HepG2 (cell line): ENCODE measurements at regions not wholly inside any gene's neighbourhood (a gene's known extent, or its start where the extent isn't known, plus 50 kb on each side); places are given as distances from the start of the nearest gene placed in this dataset.

Experiments used
- ATAC-seq: fragments of 200-7000 bp; cut with Tn5 transposase; 3 replicates; pipeline ENCODE4 v1.9.1; 2020; ENCODE audit warnings: mild to moderate bottlenecking, moderate library complexity
- BruUV-seq: library from RNA; stranded (reverse); fragments of 400-500 nt; replicated peaks from 2 replicates; lab custom pipeline; 2021; lab: Mats Ljungman, UMichigan
- CTCF ChIA-PET: fragments of 300-600 bp; formaldehyde crosslinking; extraction: SDS; loops from one replicate; lab custom pipeline; 2021; ENCODE audit warnings: low total read pairs, inconsistent platforms, low intra/inter-chr PET ratio; lab: Yijun Ruan, JAX
- POLR2A ChIA-PET: fragments of 350-600 bp; sonication (Branson Sonifier 250); formaldehyde crosslinking; loops from one replicate; lab custom pipeline; 2020; ENCODE audit warnings: antibody characterized with exemption, inconsistent platforms; lab: Yijun Ruan, JAX
- DNase-seq: peaks from one replicate; pipeline ENCODE4 v3.0.0-alpha.2; 2015; ENCODE audit warnings: low spot score
- FAIRE-seq: peaks from 3 replicates; lab custom pipeline; 2011; peaks lifted over from hg19 to GRCh38; lab: Jason Lieb, UNC
- H2AFZ ChIP-seq: one replicate; pipeline ENCODE4 v1.6.1; 2011; ENCODE audit warnings: low read length, inconsistent platforms
- H3K27ac ChIP-seq: fragments of 300-600 bp; 3 replicates; pipeline ENCODE4 v1.8.0; 2011; ENCODE audit warnings: mixed run types, mild to moderate bottlenecking, mixed read lengths, low read length, inconsistent platforms; ENCODE audit not compliant: insufficient read depth; ENCODE audit errors: extremely low read length
- H3K27me3 ChIP-seq, 2 experiments: fragments of 200-600 bp in 1 of 2; 2 replicates in 1 of 2; 3 replicates in 1 of 2; pipeline versions ENCODE4 v1.6.0 to v1.8.0; 2011; ENCODE audit warnings: low read length in 2 of 2, mild to moderate bottlenecking in 2 of 2, moderate library complexity in 2 of 2, inconsistent platforms in 1 of 2; ENCODE audit not compliant: insufficient read depth in 2 of 2, control insufficient read depth in 1 of 2
- H3K36me3 ChIP-seq, 2 experiments: fragments of 200-600 bp in 1 of 2; replicated peaks in 1 of 2; 2 replicates in 1 of 2; 3 replicates in 1 of 2; pipeline versions ENCODE4 v1.5.1 to v1.8.0; 2011; ENCODE audit warnings: low read length in 2 of 2, inconsistent platforms in 1 of 2; ENCODE audit not compliant: insufficient read depth in 2 of 2, control insufficient read depth in 1 of 2
- H3K4me1 ChIP-seq: 2 replicates; pipeline ENCODE4 v1.5.1; 2012; ENCODE audit warnings: low read length, inconsistent platforms; ENCODE audit not compliant: insufficient read depth
- H3K4me2 ChIP-seq: 2 replicates; pipeline ENCODE4 v1.6.0; 2011; ENCODE audit warnings: low read depth, low read length, inconsistent platforms
- H3K4me3 ChIP-seq, 3 experiments: fragments of 200-600 bp in 1 of 3; sonication (generic), shearing (Covaris generic) in 1 of 3; replicated peaks in 1 of 3; 2 replicates each; pipeline ENCODE4 v1.5.1; 2011 to 2016; ENCODE audit warnings: low read length in 3 of 3, inconsistent platforms in 2 of 3, low read depth in 2 of 3, mild to moderate bottlenecking in 2 of 3, control low read depth in 1 of 3, mixed read lengths in 1 of 3; ENCODE audit not compliant: insufficient read depth in 1 of 3
- H3K79me2 ChIP-seq: one replicate; pipeline ENCODE4 v1.6.1; 2011; ENCODE audit warnings: low read length, inconsistent platforms; ENCODE audit not compliant: insufficient read depth
- H3K9ac ChIP-seq: 2 replicates; pipeline ENCODE4 v1.6.0; 2011; ENCODE audit warnings: mild to moderate bottlenecking, low read depth, low read length, inconsistent platforms; ENCODE audit not compliant: insufficient read depth
- H3K9me3 ChIP-seq: 2 replicates; pipeline ENCODE4 v1.5.1; 2012; ENCODE audit warnings: mild to moderate bottlenecking, low read length
- H4K20me1 ChIP-seq: 2 replicates; pipeline ENCODE4 v1.6.0; 2011; ENCODE audit warnings: inconsistent platforms, mild to moderate bottlenecking, low read length, moderate library complexity; ENCODE audit not compliant: insufficient read depth
- CAMTA2 ChIP-seq: sonication (generic); formaldehyde crosslinking; IDR thresholded peaks from 2 replicates; pipeline ENCODE4 v1.4.0; 2020; ENCODE audit warnings: mild to moderate bottlenecking, missing genetic modification reagents, borderline replicate concordance
- FOXP1 ChIP-seq, 2 experiments: fragments of 450-650 bp in 1 of 2; IDR thresholded peaks; 2 replicates each; pipeline ENCODE4 v1.6.1; 2017 to 2018; ENCODE audit warnings: antibody characterized with exemption in 1 of 2
- GABPB1 ChIP-seq: IDR thresholded peaks from 2 replicates; pipeline ENCODE4 v1.6.1; 2016; ENCODE audit warnings: mild to moderate bottlenecking, missing genetic modification reagents, moderate library complexity, missing compliant biosample characterization
- HOXA5 ChIP-seq: sonication (generic); formaldehyde crosslinking; IDR thresholded peaks from 2 replicates; pipeline ENCODE4 v1.4.0; 2020; ENCODE audit warnings: missing genetic modification reagents
- HOXA9 ChIP-seq: sonication (generic); formaldehyde crosslinking; IDR thresholded peaks from 2 replicates; pipeline ENCODE4 v1.8.1; 2022; ENCODE audit warnings: missing genetic modification reagents, mild to moderate bottlenecking, moderate library complexity, borderline replicate concordance
- ISX ChIP-seq: sonication (generic); formaldehyde crosslinking; conservative IDR thresholded peaks from 2 replicates; pipeline ENCODE4 v1.5.0; 2020; ENCODE audit warnings: missing genetic modification reagents
- KAT7 ChIP-seq: IDR thresholded peaks from 2 replicates; pipeline ENCODE4 v1.6.1; 2018; ENCODE audit warnings: borderline replicate concordance, missing compliant biosample characterization
- KDM1A ChIP-seq: IDR thresholded peaks from 2 replicates; pipeline ENCODE4 v1.6.1; 2016; ENCODE audit warnings: missing compliant biosample characterization
- NFATC3 ChIP-seq: sonication (generic); formaldehyde crosslinking; IDR thresholded peaks from 2 replicates; pipeline ENCODE4 v1.5.1; 2020; ENCODE audit warnings: mild to moderate bottlenecking, missing genetic modification reagents
- NFE2 ChIP-seq: sonication (generic); formaldehyde crosslinking; IDR thresholded peaks from 2 replicates; pipeline ENCODE4 v1.4.0; 2020; ENCODE audit warnings: missing genetic modification reagents
- PAX8 ChIP-seq: sonication (generic); formaldehyde crosslinking; IDR thresholded peaks from 2 replicates; pipeline ENCODE4 v1.8.0; 2022; ENCODE audit warnings: mild to moderate bottlenecking, missing genetic modification reagents, borderline replicate concordance
- POLR2AphosphoS5 ChIP-seq: IDR thresholded peaks from 2 replicates; pipeline ENCODE4 v1.6.1; 2012; ENCODE audit warnings: low read depth, low read length
- REXO4 ChIP-seq: sonication (generic); formaldehyde crosslinking; IDR thresholded peaks from 2 replicates; pipeline ENCODE4 v1.8.0; 2022; ENCODE audit warnings: missing genetic modification reagents, mild to moderate bottlenecking, borderline replicate concordance
- RFX1 ChIP-seq: fragments of 450-650 bp; IDR thresholded peaks from 2 replicates; pipeline ENCODE4 v1.6.1; 2017
- TEAD3 ChIP-seq: optimal IDR thresholded peaks from 2 replicates; pipeline ENCODE3; 2016; ENCODE audit warnings: borderline replicate concordance
- THYN1 ChIP-seq: sonication (generic); formaldehyde crosslinking; IDR thresholded peaks from 2 replicates; pipeline ENCODE4 v1.8.1; 2023; ENCODE audit warnings: low read depth, mild to moderate bottlenecking, moderate library complexity, missing genetic modification reagents, borderline replicate concordance
- ZFY ChIP-seq: sonication (generic); formaldehyde crosslinking; IDR thresholded peaks from 2 replicates; pipeline ENCODE4 v1.4.0; 2020; ENCODE audit warnings: missing genetic modification reagents
- ZMAT5 ChIP-seq: sonication (generic); formaldehyde crosslinking; IDR thresholded peaks from 2 replicates; pipeline ENCODE4 v1.5.0; 2020; ENCODE audit warnings: mild to moderate bottlenecking, low read depth, missing genetic modification reagents, borderline replicate concordance
- ZNF354B ChIP-seq: sonication (generic); formaldehyde crosslinking; IDR thresholded peaks from 2 replicates; pipeline ENCODE4 v1.8.0; 2022; ENCODE audit warnings: mild to moderate bottlenecking, missing genetic modification reagents
- ZNF747 ChIP-seq: sonication (generic); formaldehyde crosslinking; IDR thresholded peaks from 2 replicates; pipeline ENCODE4 v1.8.1; 2023; ENCODE audit warnings: missing genetic modification reagents, mild to moderate bottlenecking, borderline replicate concordance
- ZNF773 ChIP-seq: sonication (generic); formaldehyde crosslinking; IDR thresholded peaks from 2 replicates; pipeline ENCODE4 v1.4.0; 2020; ENCODE audit warnings: missing genetic modification reagents, borderline replicate concordance
- WGBS: methylation state at CpG from one replicate; pipeline ENCODE4 v1.1.6; 2017; ENCODE audit warnings: low lambda C conversion rate; 5-methylcytosine and 5-hydroxymethylcytosine counted together
- in situ Hi-C: cut with HindIII; loops from 2 replicates; pipeline ENCODE4 v1.10.0; 2017; ENCODE audit warnings: low pct_unique_long_range_greater_than_20kb; ENCODE audit not compliant: extremely low pct_ligation_motif_present
- intact Hi-C: fragments of 100-400 bp; cut with micrococcal nuclease; formaldehyde crosslinking; loops from one replicate; pipeline ENCODE4 v1.10.0; 2022; ENCODE audit not compliant: unreplicated experiment
- TF ChIP-seq, protein P1 (sequence below): sonication (generic); formaldehyde crosslinking; IDR thresholded peaks from 2 replicates; pipeline ENCODE4 v1.8.0; 2022; ENCODE audit warnings: missing genetic modification reagents, low read depth, mild to moderate bottlenecking, borderline replicate concordance

DNA sequence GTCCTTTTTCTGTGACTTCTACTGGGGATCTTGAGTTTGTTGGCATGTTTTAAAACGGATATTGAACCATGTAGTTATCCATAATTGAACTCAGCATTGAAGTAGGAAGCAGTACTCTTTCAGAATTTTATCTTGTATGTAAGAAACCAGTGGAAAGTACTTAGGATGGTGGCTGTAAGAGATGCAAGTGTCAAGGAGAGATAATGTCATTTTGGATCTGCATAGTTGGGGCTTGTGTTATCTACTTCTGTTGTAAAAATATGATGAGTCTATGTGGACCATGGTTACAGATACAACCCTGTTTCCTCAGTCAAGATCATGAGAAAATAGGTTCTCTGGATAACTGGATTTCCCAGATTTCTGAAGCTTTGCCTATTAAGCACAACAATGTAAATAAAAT, 113.7 kb downstream of the NAB1 start:
- Histone ChIP-seq H3K9ac (no peak overlapping the region), H3K9me3 (no peaks in the 10 kb centered on the region), H3K27me3 (no peaks in the 10 kb centered on the region), H4K20me1 (no peaks in the 10 kb centered on the region), H3K79me2 (no peaks in the 10 kb centered on the region), H3K4me2 (no peak overlapping the region), H3K36me3 (no peaks in the 10 kb centered on the region), H3K27ac (no peak overlapping the region), H3K4me1 (peaks cover 8% of the 10 kb centered on the region; the same call in 1 of the 2 replicates), H2AFZ (no peak overlapping the region), H3K4me3 (no peak overlapping the region)
- BruUV-seq, result no TSS peak
- in situ Hi-C loops (no loop called here), intact Hi-C loops (no loop called here)
- WGBS, result 42% methylated on average over 1 of the region's 1 CpG
- POLR2A ChIA-PET, result no interaction called here
- no peak for DNase-seq
- CTCF ChIA-PET, result no interaction called here
- ATAC-seq, result no peak
- no peak for FAIRE-seq
- no peak for TF ChIP-seq ZNF773 (CRISPR knock-in tag)
- no peak for TF ChIP-seq ZNF354B (CRISPR knock-in tag)
- no peak for TF ChIP-seq RFX1
- no peak for TF ChIP-seq TEAD3 (CRISPR knock-in tag)
- no peak for TF ChIP-seq ZMAT5 (CRISPR knock-in tag)
- TF ChIP-seq POLR2AphosphoS5, result no peak
- TF ChIP-seq NFE2 (CRISPR knock-in tag), result no peak
- TF ChIP-seq ZNF747 (CRISPR knock-in tag), result no peak
- no peak for TF ChIP-seq ISX (CRISPR knock-in tag)
- TF ChIP-seq KAT7 (CRISPR knock-in tag), result no peak
- TF ChIP-seq HOXA5 (CRISPR knock-in tag), result no peak

DNA sequence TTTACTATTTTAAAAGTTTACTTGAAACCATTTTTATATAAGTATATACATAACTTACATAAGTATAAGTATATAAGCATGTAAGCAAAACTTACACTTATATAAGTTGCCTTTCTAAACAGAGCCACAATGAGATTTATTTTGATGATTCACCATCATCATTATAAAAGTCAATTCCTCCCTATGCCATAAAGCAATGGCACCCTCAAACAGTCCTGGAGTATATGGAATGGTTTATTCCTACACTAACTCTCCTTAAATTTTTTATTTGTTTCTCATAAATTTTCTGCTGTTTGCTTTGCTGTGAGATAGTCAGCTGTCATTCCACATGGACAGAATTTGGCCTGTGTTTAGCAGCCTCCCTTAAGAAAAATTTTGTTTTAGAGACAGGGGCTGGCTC, 114.2 kb downstream of the NAB1 start:
- TF ChIP-seq CAMTA2 (CRISPR knock-in tag), result no peak
- TF ChIP-seq FOXP1 (IDR thresholded peaks at IDR 0.05), result no peak
- no peak for TF ChIP-seq FOXP1 (CRISPR knock-in tag; IDR thresholded peaks at IDR 0.05)
- TF ChIP-seq NFATC3 (CRISPR knock-in tag), result no peak
- no peak for TF ChIP-seq ZFY (CRISPR knock-in tag)
- TF ChIP-seq KDM1A (CRISPR knock-in tag), result no peak
- TF ChIP-seq THYN1 (CRISPR knock-in tag), result no peak
- TF ChIP-seq GABPB1 (CRISPR knock-in tag), result no peak
- TF ChIP-seq PAX8 (CRISPR knock-in tag), result no peak
- TF ChIP-seq, protein P1, sequence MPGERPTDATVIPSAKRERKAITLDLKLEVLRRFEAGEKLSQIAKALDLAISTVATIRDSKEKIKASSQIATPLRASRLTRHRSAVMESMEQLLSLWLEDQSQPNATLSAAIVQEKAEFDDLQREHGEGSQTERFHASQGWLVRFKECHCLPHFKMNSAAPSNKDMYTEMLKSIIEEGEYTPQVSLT (CRISPR knock-in tag), result no peak
- no peak for TF ChIP-seq HOXA9 (CRISPR knock-in tag)
- TF ChIP-seq REXO4, result no peak
- Histone ChIP-seq H3K27ac (no peak overlapping the region), H3K79me2 (no peaks in the 10 kb centered on the region), H2AFZ (no peak overlapping the region), H3K9ac (no peak overlapping the region), H3K9me3 (no peaks in the 10 kb centered on the region), H3K27me3 (no peaks in the 10 kb centered on the region), H3K36me3 (no peaks in the 10 kb centered on the region), H4K20me1 (no peaks in the 10 kb centered on the region), H3K4me2 (no peak overlapping the region), H3K4me1 (peaks cover 8% of the 10 kb centered on the region; the same call in 1 of the 2 replicates), H3K4me3 (no peak overlapping the region)
- in situ Hi-C loops, result no loop called here
- BruUV-seq, result no TSS peak
- CTCF ChIA-PET, result no interaction called here
- POLR2A ChIA-PET, result no interaction called here
- FAIRE-seq (no peak), ATAC-seq (no peak), DNase-seq (no peak)
- intact Hi-C loops, result no loop called here
